ENCODE measurements at regions not wholly inside any gene's neighbourhood (a gene's known extent, or its start where the extent isn't known, plus 50 kb on each side); places are given as distances from the start of the nearest gene placed in this dataset.
"Not testable (repeated sequence)": the region's sequence is repeated elsewhere in the genome, so short reads cannot be mapped to it uniquely, and the experiment has no call there.

DNA sequence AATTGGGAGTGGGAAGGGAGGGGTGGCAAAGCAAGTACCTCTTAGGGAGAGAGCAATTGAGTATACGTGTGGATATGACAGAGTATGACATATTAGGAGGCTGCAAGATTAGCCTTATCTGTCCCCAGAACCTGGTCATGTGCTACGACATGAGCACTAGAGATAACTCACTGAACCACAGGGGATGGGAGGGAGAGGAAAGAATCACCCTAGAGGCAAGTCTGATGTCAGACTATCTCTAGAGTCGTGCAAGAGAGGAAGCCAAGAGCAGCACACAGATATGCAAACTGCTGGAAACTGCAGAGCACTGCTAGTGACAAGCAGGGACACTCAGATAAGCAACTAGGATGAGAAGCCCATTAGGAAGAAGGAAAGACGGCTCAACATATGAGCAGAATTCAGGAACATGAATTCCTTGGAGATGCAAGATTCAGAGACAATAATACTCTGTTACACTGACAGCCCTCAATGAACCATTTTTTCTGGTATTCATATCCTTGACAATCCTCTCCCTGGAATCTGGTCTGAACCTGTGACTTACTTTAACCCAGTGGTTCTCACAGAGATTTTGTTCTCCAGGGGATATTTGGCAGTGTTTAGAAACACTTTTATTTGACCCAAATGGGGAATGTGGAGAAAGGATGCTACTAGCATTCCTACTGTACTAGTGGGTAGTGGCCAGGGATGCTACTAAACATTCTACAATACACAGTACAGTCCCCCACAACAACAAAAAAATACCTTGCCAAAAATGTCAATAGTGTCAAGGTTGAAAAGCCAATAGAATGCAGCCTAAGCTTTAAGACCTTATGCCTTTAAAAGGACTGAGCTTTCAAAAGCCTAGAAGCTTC, 84.0 kb upstream of the BMP2K start:
- FAIRE-seq, result no peak

DNA sequence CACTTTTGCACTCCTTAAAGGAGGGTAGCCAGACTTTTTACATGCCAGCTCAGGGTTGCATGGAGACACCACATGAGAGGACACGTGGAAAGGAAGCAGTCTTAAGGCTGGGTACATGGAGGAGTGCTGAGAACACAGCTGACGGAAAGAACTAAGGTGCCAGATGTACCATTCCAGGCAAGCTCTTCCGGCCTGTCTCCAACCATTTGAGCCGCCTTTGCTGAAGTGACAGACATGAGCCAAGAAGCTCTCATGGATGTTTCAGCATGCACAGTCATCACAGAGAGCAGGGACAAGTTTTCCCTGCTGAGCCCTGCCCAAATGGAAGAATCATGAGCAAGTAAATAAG, 83.4 kb upstream of the BMP2K start:
- no peak for FAIRE-seq

DNA sequence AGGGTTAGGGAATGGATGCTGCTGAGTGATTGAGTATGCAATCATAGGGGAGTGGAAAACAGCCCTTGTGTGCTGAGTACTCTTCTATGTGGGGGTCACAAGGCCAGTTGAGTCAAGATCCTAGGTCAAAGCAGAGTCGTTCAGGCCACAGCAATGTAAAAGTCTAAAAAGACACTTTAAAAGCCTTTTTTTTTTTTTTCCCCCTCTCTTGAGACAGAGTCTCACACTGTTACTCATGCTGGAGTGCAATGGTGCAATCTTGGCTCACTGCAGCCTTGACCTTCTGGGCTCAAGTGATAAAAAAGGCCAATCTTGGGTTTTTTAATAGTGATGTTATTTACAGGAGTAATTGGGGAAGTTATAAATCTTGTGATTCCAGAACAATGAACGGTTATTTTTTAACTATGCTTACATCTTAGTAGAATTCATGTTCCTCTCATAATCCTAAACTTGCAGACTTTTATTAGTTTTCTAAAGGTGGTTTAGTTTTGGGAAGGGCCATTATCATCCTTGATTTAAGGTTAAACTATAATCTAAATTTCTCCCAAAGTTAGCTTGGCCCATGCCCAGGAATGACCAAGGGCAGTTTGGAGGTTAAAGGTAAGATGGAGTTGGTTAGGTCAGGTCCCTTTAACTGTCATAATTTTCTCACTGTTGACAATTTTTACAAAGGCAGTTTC, 82.2 kb upstream of the BMP2K start:
- no peak for FAIRE-seq

DNA sequence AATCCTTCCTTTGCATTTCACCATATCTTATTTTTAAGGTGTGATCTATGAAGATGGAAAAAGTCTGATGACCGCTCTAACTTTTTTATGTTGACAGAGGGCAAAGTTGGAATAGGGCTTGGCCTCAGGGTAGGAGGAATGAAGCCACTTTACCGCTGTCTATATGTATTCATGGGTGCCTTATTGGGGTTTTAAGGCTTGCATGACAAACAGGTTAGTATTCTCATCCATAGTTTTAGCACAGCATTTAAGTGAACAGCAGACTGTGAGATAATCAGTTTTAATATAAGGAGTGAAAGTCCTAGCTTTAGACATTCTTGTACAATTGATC, 81.7 kb upstream of the BMP2K start:
- no peak for FAIRE-seq

DNA sequence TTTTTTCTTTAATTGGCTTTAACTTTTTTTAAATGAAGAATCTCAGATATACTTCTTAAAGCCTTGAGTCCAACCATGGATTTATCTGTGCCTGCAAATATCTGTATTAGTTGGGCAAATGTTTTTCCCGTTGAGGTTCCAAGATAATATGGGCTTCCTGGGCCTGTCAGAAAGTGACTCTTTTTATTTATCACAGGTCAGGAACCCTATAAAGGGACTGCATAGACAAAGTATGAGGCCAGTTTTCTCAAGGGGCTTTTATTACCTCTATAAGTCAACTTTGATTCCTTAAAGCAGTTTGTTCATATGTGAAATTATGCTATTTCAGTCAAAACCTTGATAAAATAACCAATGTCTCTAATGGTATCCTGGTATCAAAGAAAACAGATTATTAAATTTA, 80.2 kb upstream of the BMP2K start:
- FAIRE-seq, result no peak

DNA sequence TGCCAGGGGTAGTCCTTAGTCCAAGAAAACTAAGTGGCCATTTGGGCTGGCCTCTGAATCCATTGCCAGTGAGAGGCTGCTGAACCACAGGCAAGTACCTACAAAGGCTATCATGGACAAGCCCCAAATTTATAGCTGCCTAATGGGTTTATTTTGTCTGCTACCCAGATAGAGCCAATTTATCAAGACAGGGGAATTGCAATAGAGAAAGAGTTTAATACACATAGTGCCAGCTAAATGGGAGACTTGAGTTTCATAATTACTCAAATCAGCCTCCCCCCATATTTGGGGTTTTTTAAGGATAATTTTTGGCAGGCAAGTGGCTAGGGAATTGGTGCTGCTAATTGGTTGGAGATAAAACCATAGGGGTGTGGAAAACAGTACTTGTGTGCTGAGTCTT, 73.1 kb upstream of the BMP2K start:
- FAIRE-seq, result no peak

DNA sequence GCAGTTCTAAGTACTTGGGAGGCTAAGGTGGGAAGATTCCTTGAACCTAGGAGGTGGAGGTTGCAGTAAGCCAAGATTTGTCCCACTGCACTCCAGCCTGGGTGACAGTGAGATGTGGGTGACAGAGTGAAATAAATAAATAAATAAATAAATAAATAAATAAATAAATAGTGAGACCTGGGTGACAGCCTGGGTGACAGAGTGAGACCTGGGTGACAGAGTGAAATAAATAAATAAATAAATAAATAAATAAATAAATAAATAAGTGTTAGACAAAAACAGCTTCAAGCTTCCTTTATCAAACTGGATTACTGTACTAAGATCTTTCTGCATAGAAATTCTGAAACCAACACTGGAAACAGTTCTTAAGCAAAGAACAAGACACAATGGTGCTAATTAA, 71.8 kb upstream of the BMP2K start:
- FAIRE-seq, result no peak

DNA sequence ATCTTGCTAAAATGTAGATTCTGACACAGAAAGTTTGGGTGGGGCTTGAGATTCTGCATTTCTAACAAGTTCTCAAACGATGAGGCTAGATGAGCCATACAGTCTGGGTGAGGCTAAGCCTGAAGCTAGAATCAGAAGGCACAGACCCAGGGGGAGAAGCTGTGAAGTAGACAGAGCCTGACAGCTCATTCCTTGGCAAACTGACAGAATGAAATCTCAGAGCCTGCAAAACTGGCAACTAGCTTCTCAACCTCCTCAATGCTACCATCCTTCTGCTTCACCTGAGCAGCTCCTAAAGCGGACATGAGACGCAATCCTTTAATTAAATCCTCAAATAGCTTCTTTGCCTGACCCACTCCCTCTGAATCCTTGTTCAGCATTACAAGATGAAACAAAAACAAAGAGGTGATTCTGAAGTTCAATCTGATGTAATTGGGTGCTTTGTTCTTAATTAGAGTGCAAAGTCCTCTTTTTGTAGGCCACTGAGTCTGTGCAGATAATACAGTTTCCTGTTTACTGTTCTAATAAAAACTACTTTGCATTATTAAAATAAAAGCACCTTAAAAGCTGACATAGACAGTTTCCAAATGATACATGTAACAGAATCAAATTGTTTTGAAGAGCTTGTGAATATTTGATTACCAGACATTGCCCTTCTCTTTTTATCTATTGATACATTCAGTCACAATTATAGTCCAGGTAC, 71.0 kb upstream of the BMP2K start:
- FAIRE-seq, result no peak

DNA sequence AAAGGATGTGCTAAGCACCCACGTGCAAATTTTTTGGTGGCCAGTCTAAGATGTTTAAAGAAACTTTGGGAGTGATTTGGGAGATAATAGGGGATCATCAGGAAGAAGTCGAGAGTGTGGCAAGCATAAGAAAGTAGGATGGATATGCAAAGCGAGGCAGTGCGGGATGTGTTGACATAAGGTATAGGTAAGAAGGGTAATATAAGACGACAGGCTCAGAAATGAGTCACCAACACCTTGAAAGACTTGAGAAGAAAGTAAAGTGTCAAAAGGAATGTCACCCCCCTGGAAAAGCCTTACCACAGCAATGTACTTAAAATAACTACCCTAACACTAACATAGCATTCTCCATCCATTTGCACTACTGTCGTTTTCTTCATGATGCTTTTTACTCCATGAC, 69.8 kb upstream of the BMP2K start:
- no peak for FAIRE-seq

DNA sequence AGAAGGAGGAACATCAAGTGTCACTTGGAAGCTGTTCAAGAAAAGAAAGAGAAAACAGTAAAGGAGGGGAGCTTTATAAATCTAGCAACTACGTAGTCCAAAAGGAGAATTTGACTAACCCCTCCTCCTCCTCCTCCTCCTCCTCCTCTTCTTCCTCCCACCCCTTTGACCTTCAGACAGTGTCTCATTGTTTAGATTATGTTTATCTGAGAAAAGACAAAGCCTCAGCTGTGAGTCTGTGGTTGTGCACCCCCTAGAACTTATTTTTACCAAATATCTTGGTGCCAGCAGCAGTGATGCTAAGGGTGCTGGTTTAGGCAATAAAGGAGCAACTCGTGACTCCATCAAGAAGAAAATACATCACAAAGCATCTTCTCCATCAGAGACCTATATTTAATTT, 68.9 kb upstream of the BMP2K start:
- FAIRE-seq, result no peak

DNA sequence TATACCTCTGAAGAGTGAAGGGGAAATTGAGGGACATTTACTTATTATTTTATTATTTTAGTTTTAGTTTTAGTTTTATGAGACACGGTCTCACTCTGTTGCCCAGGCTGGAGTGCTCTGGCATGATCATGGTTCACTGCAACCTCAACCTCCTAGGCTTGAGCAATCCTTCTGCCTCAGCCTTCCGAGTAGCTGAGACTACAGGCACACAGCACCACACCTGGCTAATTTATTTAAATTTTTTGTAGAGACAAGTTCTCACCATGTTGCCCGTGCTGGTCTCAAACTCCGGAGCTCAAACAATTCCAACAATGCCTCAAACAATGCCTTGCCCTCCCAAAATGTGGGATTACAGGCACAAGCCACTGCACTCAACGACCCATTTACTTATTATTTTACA, 68.4 kb upstream of the BMP2K start:
- FAIRE-seq, result no peak

DNA sequence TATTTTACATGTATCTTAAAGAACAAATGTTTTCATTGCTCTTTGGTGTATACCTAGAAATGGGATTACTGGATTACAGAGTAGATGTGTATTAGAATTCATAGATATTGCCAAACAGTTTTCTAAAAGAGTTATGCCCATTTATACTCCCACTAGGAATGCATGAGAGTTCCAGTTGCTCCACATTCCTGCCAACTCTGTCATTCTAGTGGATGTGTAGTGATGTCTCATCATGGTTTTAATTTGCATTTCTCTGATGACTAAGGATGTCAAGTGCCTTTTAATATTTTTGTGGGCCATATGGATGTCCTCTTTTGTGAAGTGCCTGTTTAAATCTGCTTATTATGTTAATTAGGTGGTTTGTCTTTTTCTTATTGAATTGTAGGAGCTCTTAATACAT, 65.6 kb upstream of the BMP2K start:
- FAIRE-seq, result no peak

DNA sequence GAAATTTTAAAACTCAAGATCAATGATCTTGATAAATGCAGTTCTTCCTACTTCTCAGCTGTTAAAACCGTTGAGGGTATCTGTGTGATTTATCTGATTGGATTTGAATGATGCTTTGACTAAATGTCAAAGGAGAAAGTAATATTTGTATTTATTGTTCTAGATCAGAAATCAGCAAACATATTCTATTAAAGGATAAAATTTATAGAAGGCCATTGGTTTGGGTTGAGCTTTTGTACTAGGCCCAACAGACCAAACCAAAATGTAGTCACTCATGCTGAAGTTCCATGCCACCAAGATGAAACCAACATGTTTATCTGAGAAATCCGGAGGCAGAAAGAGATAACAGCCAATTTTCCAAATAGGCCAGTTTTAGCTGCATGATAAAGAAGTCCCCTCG, 64.5 kb upstream of the BMP2K start:
- FAIRE-seq, result no peak

DNA sequence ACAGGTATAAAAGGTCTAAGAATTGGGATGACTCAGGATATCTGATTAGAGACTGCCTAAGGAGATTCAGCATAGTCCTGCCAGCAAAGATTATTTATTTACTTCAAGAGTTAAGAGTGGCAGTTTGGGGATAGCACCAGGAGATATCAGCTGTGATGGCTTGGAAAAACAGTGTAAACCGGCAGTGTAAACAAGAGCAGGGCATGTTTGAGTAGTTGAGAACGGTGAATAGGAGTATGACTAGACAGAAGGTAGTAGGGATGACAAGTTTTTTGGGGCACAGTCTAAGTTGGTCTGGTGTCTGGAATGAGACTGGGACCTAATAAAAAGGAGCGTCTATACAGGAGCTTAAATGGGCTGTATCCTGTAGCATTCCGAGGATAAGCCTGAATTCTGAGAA, 61.6 kb upstream of the BMP2K start:
- not testable (repeated sequence) for FAIRE-seq

DNA sequence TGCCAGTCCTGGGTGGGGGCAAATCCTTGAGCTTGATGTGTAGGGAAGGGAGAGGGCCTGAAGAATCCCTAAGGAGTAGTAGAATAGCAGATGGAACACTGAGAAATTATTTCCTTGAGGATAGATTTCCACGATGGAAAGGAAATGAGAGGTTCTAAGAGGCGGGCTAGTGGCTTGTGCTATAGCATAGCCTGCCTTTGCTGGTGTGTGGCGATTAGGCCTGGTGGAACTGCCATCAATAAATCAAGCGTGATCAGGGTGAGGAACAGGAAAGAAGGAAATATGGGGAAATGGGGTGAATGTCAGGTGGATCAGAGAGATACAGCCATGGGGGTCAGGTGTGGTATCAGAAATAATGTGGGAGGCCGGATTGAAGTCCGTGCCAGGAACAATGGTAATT, 60.8 kb upstream of the BMP2K start:
- not testable (repeated sequence) for FAIRE-seq

DNA sequence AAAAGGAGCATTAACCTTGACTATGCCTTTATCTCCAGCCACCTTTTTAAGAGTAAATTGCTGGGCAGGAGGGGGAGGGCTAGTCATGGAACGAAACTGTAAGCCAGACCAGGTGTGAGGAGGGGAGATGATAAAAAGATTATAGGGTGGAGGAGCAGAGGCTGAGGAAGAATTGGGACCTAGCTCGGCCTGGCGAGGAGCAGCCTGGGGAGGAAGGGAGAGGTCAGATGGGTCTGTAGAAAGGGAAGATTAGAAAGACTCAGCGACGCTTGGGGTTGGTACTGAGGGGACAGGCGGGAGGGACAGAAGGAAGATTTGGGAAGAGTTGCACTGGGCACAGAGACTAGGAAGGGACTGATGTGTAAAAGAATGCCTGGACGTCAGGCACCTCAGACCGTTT, 58.4 kb upstream of the BMP2K start:
- not testable (repeated sequence) for FAIRE-seq

DNA sequence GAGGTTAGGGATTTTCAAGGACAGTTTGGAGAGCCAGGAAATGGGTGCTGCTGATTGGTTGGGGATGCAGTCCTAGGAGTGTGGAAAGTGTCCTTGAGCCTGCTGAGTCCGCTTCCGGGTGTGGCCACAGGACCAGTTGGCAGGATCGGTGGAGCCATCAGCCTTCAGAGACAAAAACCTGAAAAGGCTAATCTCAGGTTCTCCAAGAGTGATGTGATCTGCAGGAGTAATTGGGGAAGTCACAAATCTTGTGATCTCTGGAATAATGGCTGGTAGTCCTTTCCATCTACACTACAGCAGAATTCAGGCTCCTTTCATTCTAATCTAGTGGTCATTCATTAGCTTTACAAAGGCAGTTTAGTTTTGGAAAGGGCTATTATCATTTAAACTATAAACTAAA, 55.9 kb upstream of the BMP2K start:
- FAIRE-seq, result no peak

DNA sequence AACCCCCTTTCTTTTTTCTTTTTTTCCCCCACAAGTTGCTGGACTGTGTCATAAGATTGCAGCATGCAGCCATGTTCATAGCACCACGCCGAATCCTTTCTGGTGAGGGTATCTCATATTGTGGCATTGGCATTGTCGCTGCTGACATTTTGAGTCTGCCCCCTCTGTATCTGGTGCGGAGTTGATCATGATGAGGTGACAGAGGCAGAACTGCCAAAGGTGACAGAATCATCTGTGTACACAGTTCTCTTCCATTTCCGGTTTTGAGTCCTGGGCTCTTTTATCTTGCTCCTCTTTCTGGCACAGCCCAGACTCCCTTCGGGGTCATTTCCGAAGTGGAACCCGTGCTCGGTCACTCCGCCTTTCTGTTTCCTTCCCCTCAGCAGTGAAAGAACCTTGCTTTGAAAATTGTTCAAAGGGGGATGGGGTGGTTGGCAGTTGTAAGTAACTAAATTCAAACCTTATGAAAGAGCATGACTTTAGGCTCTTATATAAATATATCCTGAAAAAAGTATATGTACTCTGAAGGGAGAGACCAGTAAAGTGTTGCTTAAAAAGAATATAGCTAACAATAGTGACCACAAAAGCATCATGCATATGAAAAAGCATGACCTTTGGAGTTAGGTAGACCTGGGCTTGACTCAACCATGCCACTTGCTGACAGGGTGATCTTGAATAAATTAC, 55.0 kb upstream of the BMP2K start:
- no peak for FAIRE-seq

DNA sequence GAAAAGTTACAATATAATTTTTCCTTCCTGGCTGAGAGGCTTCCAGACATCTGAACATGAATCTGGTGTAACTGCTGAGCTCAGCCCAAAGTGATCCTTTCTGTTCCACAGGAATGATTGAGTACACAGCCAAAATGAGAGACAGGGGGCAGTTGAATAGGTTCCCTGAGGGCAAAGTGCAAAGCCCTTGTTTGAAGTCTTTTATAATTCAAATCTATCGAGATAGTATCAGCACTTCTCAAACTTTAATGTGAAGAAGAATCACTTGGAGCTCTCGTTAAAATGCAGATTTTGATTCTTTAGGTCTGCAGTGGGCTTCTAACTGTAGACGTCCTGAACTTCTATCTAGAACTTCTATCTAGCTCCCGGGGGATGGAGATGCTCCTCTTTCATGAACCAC, 54.4 kb upstream of the BMP2K start:
- FAIRE-seq, result no peak

DNA sequence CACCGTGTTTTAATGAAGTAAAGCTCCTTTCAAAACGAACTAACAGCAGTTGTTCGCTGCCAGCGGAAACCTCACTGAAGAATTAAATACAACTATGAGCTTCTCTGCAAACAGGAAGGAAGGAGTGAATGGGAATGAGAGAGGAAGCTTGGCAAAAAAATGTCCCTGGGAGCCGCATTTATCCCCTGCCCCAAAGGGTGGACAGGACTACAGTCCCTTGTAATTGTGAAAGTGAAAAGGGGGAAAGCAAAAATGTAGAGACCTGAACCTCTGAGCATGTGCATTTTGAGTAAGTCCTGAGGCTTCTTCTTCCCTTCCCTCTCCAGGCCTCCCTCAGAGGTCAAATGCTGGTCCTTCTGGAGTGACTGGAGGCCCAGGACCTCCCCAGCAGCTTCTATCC, 53.8 kb upstream of the BMP2K start:
- no peak for FAIRE-seq

DNA sequence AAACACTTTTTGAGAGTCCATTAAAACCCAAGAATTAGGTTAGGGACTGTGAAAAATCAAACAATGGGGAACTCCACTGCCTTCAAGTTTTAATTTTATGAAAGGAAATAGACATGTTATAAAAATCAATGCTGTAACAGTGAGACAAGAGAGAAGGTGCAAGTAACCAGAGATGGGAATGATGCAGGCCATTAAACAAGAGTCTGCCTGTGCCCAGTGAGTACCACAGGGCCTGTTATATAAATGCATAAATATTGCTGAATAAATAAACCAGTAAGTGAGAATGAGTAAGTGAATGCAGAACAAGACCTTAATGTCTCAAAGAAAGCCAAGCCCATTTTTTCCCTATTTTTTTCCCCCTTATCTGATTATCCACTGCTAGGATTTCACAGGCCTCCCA, 53.3 kb upstream of the BMP2K start:
- no peak for FAIRE-seq

Measured in colon (tissue), 2 donors.